K562 (cell line): ENCODE measurements at regions not wholly inside any gene's neighbourhood (a gene's known extent, or its start where the extent isn't known, plus 50 kb on each side); places are given as distances from the start of the nearest gene placed in this dataset.

Source experiments
- ATAC-seq: fragments of 200-7000 bp; cut with Tn5 transposase; 3 replicates; pipeline ENCODE4 v1.9.1; 2020; ENCODE audit warnings: moderate library complexity
- BruUV-seq: library from RNA; stranded (reverse); fragments of 400-500 nt; replicated peaks from 2 replicates; lab custom pipeline; 2021; lab: Mats Ljungman, UMichigan
- CTCF ChIA-PET: fragments of 300-600 bp; formaldehyde crosslinking; extraction: SDS; loops from one replicate; lab custom pipeline; 2021; ENCODE audit warnings: low intra/inter-chr PET ratio; lab: Yijun Ruan, JAX
- POLR2A ChIA-PET: fragments of 300-600, 350-650 bp; sonication (Branson Sonifier 250); formaldehyde crosslinking; extraction: SDS; loops from one replicate; lab custom pipeline; 2021; ENCODE audit warnings: antibody characterized with exemption, inconsistent platforms; lab: Yijun Ruan, JAX
- DNase-seq, 4 experiments: peaks; one replicate each; pipeline versions ENCODE4 v3.0.0 to v3.0.0-alpha.2; 2011 to 2018; ENCODE audit warnings: low spot score in 3 of 4, mixed read lengths in 3 of 4; ENCODE audit errors: extremely low read depth in 1 of 4
- FAIRE-seq: peaks from 2 replicates; lab custom pipeline; 2011; peaks lifted over from hg19 to GRCh38; lab: Jason Lieb, UNC
- H2AFZ ChIP-seq: 2 replicates; pipeline ENCODE4 v1.6.0; 2011; ENCODE audit warnings: low read depth, low read length, control low read depth, inconsistent platforms
- H3K27ac ChIP-seq: fragments of 200-600 bp; 3 replicates; pipeline ENCODE4 v1.8.0; 2011; ENCODE audit warnings: low read depth, mild to moderate bottlenecking, control low read depth, inconsistent platforms, low read length, moderate library complexity, mixed read lengths; ENCODE audit errors: extremely low read depth
- H3K27me3 ChIP-seq, 2 experiments: fragments of 300-600 bp in 1 of 2; 2 replicates in 1 of 2; 3 replicates in 1 of 2; pipeline versions ENCODE4 v1.6.0 to v1.8.0; 2011; ENCODE audit warnings: inconsistent platforms in 2 of 2, low read length in 2 of 2, mild to moderate bottlenecking in 1 of 2, mixed read lengths in 1 of 2, moderate library complexity in 1 of 2; ENCODE audit not compliant: control insufficient read depth in 2 of 2, insufficient read depth in 2 of 2
- H3K36me3 ChIP-seq: fragments of 300-600 bp; 3 replicates; pipeline ENCODE4 v1.8.0; 2011; ENCODE audit warnings: mild to moderate bottlenecking, low read length, inconsistent platforms; ENCODE audit not compliant: control insufficient read depth, insufficient read depth
- H3K4me1 ChIP-seq, 2 experiments: fragments of 200-600 bp in 1 of 2; replicated peaks in 1 of 2; 2 replicates in 1 of 2; 3 replicates in 1 of 2; pipeline versions ENCODE4 v1.5.1 to v1.8.0; 2011; ENCODE audit warnings: inconsistent platforms in 2 of 2, low read length in 2 of 2, mild to moderate bottlenecking in 1 of 2, mixed read lengths in 1 of 2, moderate library complexity in 1 of 2; ENCODE audit not compliant: control insufficient read depth in 2 of 2, insufficient read depth in 2 of 2
- H3K4me2 ChIP-seq: 2 replicates; pipeline ENCODE4 v1.6.1; 2011; ENCODE audit warnings: low read length, control low read depth, inconsistent platforms, mixed read lengths; ENCODE audit not compliant: insufficient read depth
- H3K4me3 ChIP-seq: fragments of 200-600 bp; sonication (generic), shearing (Covaris generic); 2 replicates; pipeline ENCODE4 v1.5.1; 2016; ENCODE audit warnings: control low read depth, inconsistent platforms
- H3K79me2 ChIP-seq: fragments of 200-600 bp; 3 replicates; pipeline ENCODE4 v1.8.0; 2011; ENCODE audit warnings: low read length, inconsistent platforms; ENCODE audit not compliant: control insufficient read depth, insufficient read depth
- H3K9ac ChIP-seq, 2 experiments: 2 replicates each; pipeline versions ENCODE4 v1.6.0 to v1.6.1; 2011; ENCODE audit warnings: low read depth in 2 of 2, low read length in 2 of 2, control low read depth in 1 of 2, inconsistent platforms in 1 of 2, mild to moderate bottlenecking in 1 of 2, mixed read lengths in 1 of 2; ENCODE audit not compliant: insufficient read depth in 1 of 2
- H3K9me1 ChIP-seq: one replicate; pipeline ENCODE4 v1.6.0; 2011; ENCODE audit warnings: inconsistent platforms, mild to moderate bottlenecking, low read length, moderate library complexity; ENCODE audit not compliant: control insufficient read depth, insufficient read depth
- H3K9me3 ChIP-seq: replicated peaks from 2 replicates; pipeline ENCODE4 v1.5.1; 2011; ENCODE audit warnings: low read depth, low read length, inconsistent platforms; ENCODE audit not compliant: control insufficient read depth, insufficient read depth
- H4K20me1 ChIP-seq: replicated peaks from 2 replicates; pipeline ENCODE4 v1.6.1; 2011; ENCODE audit warnings: low read length, inconsistent platforms, mixed read lengths; ENCODE audit not compliant: control insufficient read depth, insufficient read depth
- EP400 ChIP-seq: fragments of 450-650 bp; IDR thresholded peaks from 2 replicates; pipeline ENCODE4 v1.6.1; 2017; ENCODE audit warnings: antibody characterized with exemption, mild to moderate bottlenecking, moderate library complexity
- FOSL1 ChIP-seq: fragments of 200-800 bp; sonication (Bioruptor generic); conservative IDR thresholded peaks from 2 replicates; pipeline ENCODE4 v1.6.1; 2016; ENCODE audit warnings: missing genetic modification characterization, missing compliant biosample characterization
- FOXA1 ChIP-seq: fragments of 450-650 bp; IDR thresholded peaks from 2 replicates; pipeline ENCODE4 v1.6.1; 2016; ENCODE audit warnings: mild to moderate bottlenecking, borderline replicate concordance
- FOXK2 ChIP-seq, 2 experiments: fragments of 450-650 bp; IDR thresholded peaks in 1 of 2; conservative IDR thresholded peaks in 1 of 2; 2 replicates each; pipeline ENCODE4 v1.6.1; 2016; ENCODE audit warnings: low read depth in 2 of 2, mild to moderate bottlenecking in 1 of 2
- HCFC1 ChIP-seq: IDR thresholded peaks from 2 replicates; pipeline ENCODE4 v1.6.1; 2012; ENCODE audit warnings: low read depth, low read length, improper control_type of control experiment
- KAT7 ChIP-seq: sonication (generic); formaldehyde crosslinking; IDR thresholded peaks from 2 replicates; pipeline ENCODE4 v1.8.0; 2022; ENCODE audit warnings: missing genetic modification reagents, mild to moderate bottlenecking, borderline replicate concordance
- RBM14 ChIP-seq: fragments of 200-400 bp; formaldehyde crosslinking; IDR thresholded peaks from 2 replicates; pipeline ENCODE4 v1.6.1; 2018; ENCODE audit warnings: low read depth, mild to moderate bottlenecking, low read length, moderate library complexity, borderline replicate concordance; ENCODE audit not compliant: insufficient read depth
- SMARCC2 ChIP-seq: fragments of 450-650 bp; IDR thresholded peaks from 2 replicates; pipeline ENCODE4 v1.6.1; 2017; ENCODE audit warnings: antibody characterized with exemption, moderate library complexity, mild to moderate bottlenecking, low read depth
- ZNF740 ChIP-seq, 3 experiments: fragments of 200-800 bp in 1 of 3; sonication (Bioruptor generic) in 1 of 3; sonication (generic) in 1 of 3; formaldehyde crosslinking in 1 of 3; IDR thresholded peaks; 2 replicates each; pipeline versions ENCODE4 v1.6.1 to v1.8.0; 2016 to 2022; ENCODE audit warnings: mild to moderate bottlenecking in 2 of 3, missing compliant biosample characterization in 2 of 3, missing genetic modification characterization in 2 of 3, missing genetic modification reagents in 1 of 3
- ZNF830 ChIP-seq: fragments of 250-450 bp; sonication (Bioruptor Pico); IDR thresholded peaks from 2 replicates; pipeline ENCODE4 v1.5.0; 2021; ENCODE audit warnings: mild to moderate bottlenecking
- ZSCAN32 ChIP-seq: fragments of 450-650 bp; formaldehyde crosslinking; IDR thresholded peaks from 2 replicates; pipeline ENCODE4 v1.4.0; 2020; ENCODE audit warnings: mild to moderate bottlenecking, moderate library complexity
- WGBS: fragments of 100-300 bp; shearing (Covaris generic); methylation state at CpG from one replicate; pipeline ENCODE4 v1.1.6; 2016; ENCODE audit warnings: low coverage, mixed read lengths; ENCODE audit not compliant: insufficient coverage; ENCODE audit errors: missing lambda C conversion rate; 5-methylcytosine and 5-hydroxymethylcytosine counted together
- in situ Hi-C: fragments of 300-500 bp; cut with MboI; formaldehyde crosslinking; loops from 4 replicates; pipeline ENCODE4 v1.15.0; 2018; ENCODE audit warnings: inconsistent platforms, mixed read lengths
- intact Hi-C: fragments of 100-400 bp; cut with micrococcal nuclease; formaldehyde crosslinking; loops from 2 replicates; pipeline ENCODE4 v1.14.2; 2022
- TF ChIP-seq, protein P1 (sequence below): fragments of 450-650 bp; formaldehyde crosslinking; IDR thresholded peaks from 2 replicates; pipeline ENCODE4 v1.4.0; 2022; ENCODE audit warnings: missing genetic modification characterization

DNA sequence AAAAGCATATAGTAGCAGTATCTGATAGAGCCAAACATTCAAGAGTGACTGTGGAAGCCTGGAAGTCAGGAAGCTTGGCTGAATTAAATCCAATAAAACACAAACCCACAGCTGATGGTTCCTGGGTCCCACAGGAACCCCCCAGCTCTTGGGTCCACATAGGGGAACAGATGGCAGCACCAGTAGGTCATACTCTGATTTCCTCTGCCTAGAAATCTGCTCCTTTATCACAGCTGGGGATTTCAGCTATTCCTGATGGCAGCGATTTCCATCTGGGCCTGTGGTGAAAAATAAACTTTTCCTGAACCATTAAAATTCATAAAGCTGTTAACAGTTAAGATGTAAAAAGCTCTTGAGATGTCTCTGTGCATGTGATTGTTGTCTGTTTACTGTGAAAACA lies 202.0 kb upstream of the FRMD6 start:
- Histone ChIP-seq H3K27me3 (no peaks in the 10 kb centered on the region), H2AFZ (no peak overlapping the region), H3K79me2 (no peaks in the 10 kb centered on the region), H3K27ac (no peak overlapping the region), H3K9ac (no peak overlapping the region), H3K4me3 (no peak overlapping the region), H3K9me3 (no peaks in the 10 kb centered on the region), H3K36me3 (no peaks in the 10 kb centered on the region), H3K4me1 (no peaks in the 10 kb centered on the region), H3K4me2 (no peak overlapping the region), H3K9me1 (no peaks in the 10 kb centered on the region), H4K20me1 (no peaks in the 10 kb centered on the region)
- TF ChIP-seq HCFC1 (no peak), FOSL1 (tag) (no peak), SMARCC2 (no peak), ZNF830 (CRISPR knock-in tag) (no peak), ZSCAN32 (no peak), FOXA1 (no peak), RBM14 (no peak), KAT7 (no peak)
- CTCF ChIA-PET = no interaction called here
- ATAC-seq (no peak), DNase-seq (no peak), FAIRE-seq (no peak)
- 0% methylated on average over 1 of the region's 1 CpG for WGBS
- no TSS peak for BruUV-seq
- POLR2A ChIA-PET = interaction anchor here (1.2 kb wide), 1 partner anchor 10 kb away, joined by 6 read pairs; no protein-coding TSS in a partner anchor
- intact Hi-C loops = no loop called here
- in situ Hi-C loops = no loop called here

- WGBS = 0% methylated on average over 4 of the region's 4 CpGs
- BruUV-seq = no TSS peak
- TF ChIP-seq EP400 (no peak), FOXK2 (conservative IDR thresholded peaks at IDR 0.05 in 1 of 2, IDR thresholded peaks at IDR 0.05 in 1 of 2; ENCODE audit: low read depth in 2 of 2) (no peak), ZNF740 (CRISPR knock-in tag; IDR thresholded peaks at IDR 0.05) (no peak), ZNF740 (tag; IDR thresholded peaks at IDR 0.05) (no peak)
- TF ChIP-seq, protein P1, sequence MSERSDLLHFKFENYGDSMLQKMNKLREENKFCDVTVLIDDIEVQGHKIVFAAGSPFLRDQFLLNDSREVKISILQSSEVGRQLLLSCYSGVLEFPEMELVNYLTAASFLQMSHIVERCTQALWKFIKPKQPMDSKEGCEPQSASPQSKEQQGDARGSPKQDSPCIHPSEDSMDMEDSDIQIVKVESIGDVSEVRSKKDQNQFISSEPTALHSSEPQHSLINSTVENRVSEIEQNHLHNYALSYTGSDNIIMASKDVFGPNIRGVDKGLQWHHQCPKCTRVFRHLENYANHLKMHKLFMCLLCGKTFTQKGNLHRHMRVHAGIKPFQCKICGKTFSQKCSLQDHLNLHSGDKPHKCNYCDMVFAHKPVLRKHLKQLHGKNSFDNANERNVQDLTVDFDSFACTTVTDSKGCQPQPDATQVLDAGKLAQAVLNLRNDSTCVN = no peak
Measured at GRCh38 chr14:51451561-51451960, 200.1 kb upstream of the FRMD6 start.

More at GRCh38 chr14:51451561-51451960, 200.1 kb upstream of the FRMD6 start:
- Histone ChIP-seq H3K79me2 (no peaks in the 10 kb centered on the region), H3K27me3 (no peaks in the 10 kb centered on the region), H3K9me3 (no peaks in the 10 kb centered on the region), H3K9ac (no peak overlapping the region), H3K4me2 (no peak overlapping the region), H3K4me3 (no peak overlapping the region), H3K27ac (no peak overlapping the region), H3K36me3 (no peaks in the 10 kb centered on the region), H4K20me1 (no peaks in the 10 kb centered on the region), H2AFZ (no peak overlapping the region), H3K9me1 (no peaks in the 10 kb centered on the region), H3K4me1 (no peaks in the 10 kb centered on the region)
- DNase-seq (no peak), FAIRE-seq (no peak), ATAC-seq (no peak)
- intact Hi-C loops (no loop called here), in situ Hi-C loops (no loop called here)
- ChIA-PET POLR2A (no interaction called here), CTCF (no interaction called here)
